Amniotic stem cell (primary cell): ENCODE measurements at regions not wholly inside any gene's neighbourhood (a gene's known extent, or its start where the extent isn't known, plus 50 kb on each side); places are given as distances from the start of the nearest gene placed in this dataset.
"Not testable (repeated sequence)": the region's sequence is repeated elsewhere in the genome, so short reads cannot be mapped to it uniquely, and the experiment has no call there.

Experiments
- DNase-seq: peaks from one replicate; lab custom pipeline; 2025; lab: John Stamatoyannopoulos, UW

- DNase-seq, result no peak
Observed at GRCh38 chr4:144371485-144371884, 231.0 kb upstream of the GYPA start.

DNA sequence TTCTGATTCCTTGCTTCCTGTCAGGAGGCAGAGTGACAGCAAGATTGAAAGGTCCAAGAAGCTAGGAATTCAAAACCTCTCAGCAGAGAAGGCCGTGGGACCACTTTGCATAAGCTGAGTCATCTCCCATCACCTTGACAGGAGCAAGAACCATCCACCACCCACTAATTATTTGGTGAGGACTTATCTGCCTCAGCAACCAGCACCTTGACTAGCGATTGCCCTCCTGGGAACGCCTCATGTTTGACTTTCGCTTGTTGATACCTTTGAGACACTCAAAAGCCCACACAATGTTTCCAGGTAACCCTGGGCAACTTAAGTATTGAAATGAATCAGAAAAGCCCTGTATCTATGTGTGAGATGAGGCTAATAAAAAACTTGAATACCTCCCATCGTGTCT is 233.5 kb upstream of the GYPA start:
- DNase-seq, result no peak

- no peak for DNase-seq
Observed at GRCh38 chr4:144376866-144377265, 236.3 kb upstream of the GYPA start.

- no peak for DNase-seq
Observed at GRCh38 chr4:144384408-144384807, 243.9 kb upstream of the GYPA start.

GRCh38 chr4:144399927-144400326 is 246.0 kb upstream of the HHIP start:
- peak; percentile 88 for DNase-seq

DNA sequence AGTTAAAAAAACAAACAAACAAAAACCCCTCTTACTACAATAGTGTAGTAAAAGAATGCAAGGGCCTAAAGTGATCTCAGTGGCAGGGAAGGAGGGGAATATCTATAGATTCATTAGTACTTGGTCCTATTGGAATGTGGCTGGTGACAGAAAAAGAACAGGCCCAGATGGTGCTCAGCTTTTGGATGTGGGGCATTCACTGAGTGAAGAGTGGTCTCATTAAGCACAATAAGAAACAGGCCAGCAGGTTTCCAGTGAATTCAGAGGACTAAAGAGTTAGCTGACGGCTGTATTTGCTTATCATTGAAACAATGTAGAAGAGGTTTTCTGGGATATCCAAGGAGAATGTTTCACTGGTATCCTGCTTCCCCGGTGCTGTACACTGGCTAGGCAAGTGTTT is 243.8 kb upstream of the HHIP start:
- DNase-seq, result no peak

DNA sequence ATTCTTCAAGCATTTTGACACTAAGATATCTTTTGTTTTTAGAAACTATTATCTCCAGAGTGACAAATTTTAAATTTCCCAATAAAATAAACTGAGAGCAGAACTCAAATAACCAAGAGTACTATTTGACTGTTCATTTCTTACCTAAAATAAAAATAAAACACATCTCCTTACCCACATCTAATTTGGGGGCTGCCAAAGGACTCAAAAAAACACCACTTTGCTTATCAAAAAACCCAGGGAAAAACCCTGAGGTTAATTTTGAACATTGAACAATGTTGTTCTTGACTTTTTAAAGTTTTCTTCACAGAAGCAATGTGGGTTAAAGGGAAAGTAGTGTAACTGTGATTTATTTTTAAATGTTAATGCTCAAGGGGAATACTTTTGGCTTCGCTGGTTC is 243.0 kb upstream of the HHIP start:
- no peak for DNase-seq

GRCh38 chr4:144403893-144404292 is 242.1 kb upstream of the HHIP start:
- DNase-seq, result no peak

GRCh38 chr4:144409525-144409924 is 236.4 kb upstream of the HHIP start:
- DNase-seq, result no peak

DNA sequence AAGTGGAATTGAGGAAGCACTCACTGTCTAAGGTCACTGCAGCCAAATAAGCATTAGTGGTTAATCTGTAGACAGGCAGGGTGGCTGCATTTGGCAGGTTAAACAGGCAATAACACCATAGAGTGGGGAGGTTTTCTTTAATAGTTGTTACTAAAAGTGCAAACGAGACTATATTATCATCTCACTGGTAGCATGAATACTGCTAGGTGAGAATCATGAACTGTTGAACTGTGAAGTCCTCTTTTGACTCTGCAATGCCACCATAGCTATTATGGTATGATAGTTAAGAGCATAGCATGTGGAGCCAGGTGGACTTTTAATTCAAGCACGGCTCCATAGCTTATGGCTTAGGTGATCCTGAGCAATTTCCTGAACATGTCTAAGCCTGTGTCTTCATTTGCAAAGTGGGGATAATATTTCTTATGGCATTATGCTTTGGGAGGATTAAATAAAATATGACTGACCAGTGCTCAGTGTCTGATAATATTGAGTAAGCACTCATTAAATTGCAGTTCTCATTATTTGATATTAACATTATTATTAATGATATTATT is 235.6 kb upstream of the HHIP start:
- DNase-seq, result no peak

DNA sequence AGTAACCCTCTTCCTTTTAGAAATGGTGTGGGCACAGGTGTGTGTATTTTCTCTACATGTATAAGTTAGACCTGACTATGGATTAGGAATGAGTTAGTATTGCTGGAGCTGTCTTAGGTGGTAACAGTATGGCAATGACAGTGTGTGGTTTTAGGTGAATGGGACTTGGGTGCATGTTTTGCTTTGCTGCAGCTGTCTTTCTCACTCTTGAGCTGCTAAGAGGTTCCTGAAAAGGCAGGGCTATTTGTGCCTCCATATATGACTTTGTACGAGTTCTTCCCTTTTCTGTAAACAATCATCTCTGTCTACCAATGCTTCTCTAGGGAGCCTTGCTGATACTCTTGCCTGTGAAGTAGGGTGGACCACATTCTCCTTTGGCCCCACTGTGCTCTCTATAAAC is 234.8 kb upstream of the HHIP start:
- no peak for DNase-seq

DNA sequence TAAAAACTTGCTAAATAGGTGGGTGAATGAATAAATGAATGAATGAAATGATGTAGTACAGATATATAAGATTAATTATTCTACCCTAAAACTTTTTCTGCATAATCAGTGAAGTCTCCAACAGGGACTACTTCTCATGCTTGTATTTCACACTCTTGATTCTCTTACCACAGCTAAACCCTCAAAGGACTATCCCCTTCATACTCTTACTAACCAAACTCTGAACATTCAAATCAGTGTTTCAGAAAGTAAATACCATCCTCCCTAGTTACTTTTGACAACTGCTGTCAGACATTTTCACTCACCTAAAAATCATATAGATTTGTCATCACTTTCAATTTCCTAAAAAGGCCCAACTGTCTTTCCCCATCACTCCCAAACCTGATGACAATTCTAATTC is 234.3 kb upstream of the HHIP start:
- no peak for DNase-seq

DNA sequence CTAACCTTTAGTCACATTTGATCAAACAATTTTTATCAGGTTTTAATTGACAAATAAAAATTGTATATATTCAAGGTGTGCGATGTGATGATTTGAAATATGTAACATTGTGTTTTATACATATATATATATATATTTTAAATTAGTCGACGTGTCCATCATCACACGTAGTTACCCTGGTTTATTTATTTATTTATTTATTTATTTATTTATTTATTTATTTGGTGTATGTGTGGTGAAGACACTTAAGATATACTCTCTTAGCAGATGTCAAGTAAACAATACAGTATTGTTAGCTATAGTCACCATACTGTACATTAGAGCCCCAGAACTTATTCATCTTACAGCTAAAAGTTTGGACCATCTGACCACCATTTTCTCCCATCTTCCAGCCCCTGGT is 224.9 kb upstream of the HHIP start:
- DNase-seq, result no peak

- no peak for DNase-seq
Observed at GRCh38 chr4:144421839-144422565, 224.0 kb upstream of the HHIP start.

GRCh38 chr4:144423930-144424329 is 222.0 kb upstream of the HHIP start:
- no peak for DNase-seq

DNA sequence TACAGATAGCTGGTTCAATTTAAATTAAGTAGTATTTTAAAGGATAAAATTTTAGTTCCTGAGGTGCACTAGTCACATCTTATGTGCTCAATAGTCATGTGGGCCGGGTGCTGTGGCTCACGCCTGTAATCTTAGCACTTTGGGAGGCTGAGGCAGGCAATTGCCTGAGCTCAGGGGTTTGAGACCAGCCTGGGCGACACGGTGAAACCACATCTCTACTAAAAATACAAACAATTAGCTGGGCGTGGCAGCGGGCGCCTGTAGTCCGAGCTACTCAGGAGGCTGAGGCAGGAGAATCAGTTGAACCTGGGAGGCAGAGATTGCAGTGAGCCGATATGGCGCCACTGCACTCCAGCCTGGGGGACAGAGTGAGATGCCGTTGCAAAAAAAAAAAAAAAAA is 219.9 kb upstream of the HHIP start:
- not testable (repeated sequence) for DNase-seq

DNA sequence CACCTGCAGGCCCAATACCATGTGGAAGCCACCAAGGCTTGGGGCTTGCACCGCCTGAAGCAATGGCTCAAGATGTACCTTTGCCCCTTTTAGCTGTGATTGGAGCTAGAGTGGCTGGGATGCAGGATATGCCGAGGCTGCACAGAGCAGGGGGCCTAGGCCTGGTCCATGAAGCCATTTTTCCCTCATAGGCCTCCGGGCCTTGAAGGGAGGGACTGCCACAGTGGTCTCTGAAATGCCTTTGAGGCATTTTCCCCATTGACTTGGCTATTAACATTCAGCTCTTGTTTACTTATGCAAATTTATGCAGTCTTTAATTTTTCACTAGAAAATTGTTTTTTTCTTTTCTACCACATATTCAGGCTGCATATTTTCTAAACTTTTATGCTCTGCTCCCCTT is 203.2 kb upstream of the HHIP start:
- no peak for DNase-seq

DNA sequence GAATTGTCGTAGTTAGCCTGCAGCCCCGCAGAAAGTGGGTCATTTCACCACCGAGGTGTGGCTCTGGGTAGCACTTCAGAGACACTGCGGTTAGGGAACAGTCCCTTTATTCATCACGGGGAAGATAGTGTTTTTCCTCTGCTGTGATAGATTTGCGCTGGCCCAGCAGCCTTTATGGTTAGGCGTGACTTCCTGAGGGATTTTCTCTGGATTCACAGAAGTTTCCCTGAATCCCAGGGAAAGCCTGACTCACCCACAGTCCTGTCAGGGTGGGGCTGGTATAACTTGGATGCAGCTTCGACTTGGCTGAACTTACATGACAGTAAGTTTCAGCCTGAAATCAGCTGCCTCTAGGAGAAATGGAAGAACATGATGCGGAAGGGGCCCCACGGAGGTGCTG is 196.3 kb upstream of the HHIP start:
- no peak for DNase-seq

- no peak for DNase-seq
Observed at GRCh38 chr4:144450526-144450925, 195.4 kb upstream of the HHIP start.

GRCh38 chr4:144451766-144452450 is 194.0 kb upstream of the HHIP start:
- no peak for DNase-seq

- no peak for DNase-seq
Observed at GRCh38 chr4:144456196-144456595, 189.8 kb upstream of the HHIP start.

GRCh38 chr4:144461906-144462305 is 184.1 kb upstream of the HHIP start:
- no peak for DNase-seq

DNA sequence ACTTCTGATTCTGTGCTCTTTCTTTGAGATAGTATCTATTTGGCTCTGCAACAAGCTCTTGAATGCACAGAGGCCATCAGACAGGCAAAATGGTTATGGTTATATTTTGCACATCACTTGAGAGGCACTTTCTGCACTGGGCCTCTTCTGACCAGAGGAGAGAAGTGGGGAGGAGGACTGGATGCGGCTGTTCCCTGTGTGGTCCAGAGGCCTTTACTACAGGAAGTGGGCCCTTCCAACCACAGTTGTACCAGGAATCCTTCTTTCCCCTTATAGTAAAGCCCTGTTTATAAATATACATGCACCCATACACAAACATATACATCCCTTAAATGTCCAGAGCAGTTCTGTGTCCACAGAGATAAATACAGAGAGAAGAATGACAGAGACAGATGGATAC is 182.7 kb upstream of the HHIP start:
- DNase-seq, result no peak

DNA sequence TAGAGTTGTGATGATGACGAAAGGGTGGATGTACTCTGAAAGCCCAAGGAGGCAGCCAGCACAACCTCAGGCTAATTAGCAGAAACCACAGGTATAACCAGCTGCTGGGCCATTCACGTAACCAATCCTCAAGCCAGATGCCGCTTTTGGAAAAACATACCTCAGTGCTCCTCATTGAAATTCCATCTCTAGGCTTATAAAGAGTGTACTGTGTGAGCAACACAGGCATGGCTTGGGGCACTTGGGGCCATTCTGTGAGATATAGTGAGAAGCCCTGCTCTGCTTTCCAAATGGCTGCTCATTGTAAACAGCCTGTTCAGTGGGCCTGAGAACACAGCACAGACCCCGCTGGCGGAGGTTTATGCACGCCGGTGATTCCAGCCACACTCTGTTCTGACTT is 182.1 kb upstream of the HHIP start:
- no peak for DNase-seq
